H9 (cell line): ENCODE measurements at regions not wholly inside any gene's neighbourhood (a gene's known extent, or its start where the extent isn't known, plus 50 kb on each side); places are given as distances from the start of the nearest gene placed in this dataset.

ENCODE experiments used
- DNase-seq: peaks from one replicate; pipeline ENCODE4 v3.0.0-alpha.2; 2017
- H2AFZ ChIP-seq: one replicate; pipeline ENCODE4 v1.6.1; 2013; ENCODE audit warnings: mild to moderate bottlenecking, low read length, control low read depth, moderate library complexity
- H2AK5ac ChIP-seq: 2 replicates; pipeline ENCODE4 v1.6.1; 2013; ENCODE audit warnings: low read length, control low read depth, mixed read lengths; ENCODE audit not compliant: insufficient read length
- H2BK120ac ChIP-seq: one replicate; pipeline ENCODE4 v1.6.1; 2013; ENCODE audit warnings: low read depth, mild to moderate bottlenecking, low read length, control low read depth, inconsistent platforms; ENCODE audit not compliant: poor library complexity, severe bottlenecking
- H2BK12ac ChIP-seq: 2 replicates; pipeline ENCODE4 v1.6.1; 2013; ENCODE audit warnings: low read length, control low read depth, mixed read lengths, low read depth; ENCODE audit not compliant: insufficient read length
- H2BK15ac ChIP-seq: 2 replicates; pipeline ENCODE4 v1.6.1; 2013; ENCODE audit warnings: low read depth, low read length, control low read depth
- H2BK20ac ChIP-seq: one replicate; pipeline ENCODE4 v1.6.1; 2013; ENCODE audit warnings: low read depth, mild to moderate bottlenecking, low read length, control low read depth, inconsistent platforms; ENCODE audit not compliant: poor library complexity, severe bottlenecking
- H2BK5ac ChIP-seq: 2 replicates; pipeline ENCODE4 v1.6.1; 2013; ENCODE audit warnings: low read length, control low read depth, mixed read lengths; ENCODE audit not compliant: insufficient read length
- H3K14ac ChIP-seq: 2 replicates; pipeline ENCODE4 v1.6.1; 2013; ENCODE audit warnings: low read length, control low read depth; ENCODE audit not compliant: insufficient read depth
- H3K18ac ChIP-seq: 2 replicates; pipeline ENCODE4 v1.6.1; 2013; ENCODE audit warnings: low read depth, mild to moderate bottlenecking, mixed read lengths, low read length, control low read depth; ENCODE audit not compliant: insufficient read length
- H3K23ac ChIP-seq: 2 replicates; pipeline ENCODE4 v1.6.1; 2013; ENCODE audit warnings: low read length, control low read depth, mixed read lengths, low read depth; ENCODE audit not compliant: insufficient read length
- H3K23me2 ChIP-seq: 2 replicates; pipeline ENCODE4 v1.6.1; 2013; ENCODE audit warnings: low read depth, mild to moderate bottlenecking, mixed read lengths, low read length, control low read depth; ENCODE audit not compliant: insufficient read length, poor library complexity, severe bottlenecking
- H3K27ac ChIP-seq: 2 replicates; pipeline ENCODE4 v1.5.1; 2013; ENCODE audit warnings: low read length, control low read depth, mixed read lengths, low read depth; ENCODE audit not compliant: insufficient read length
- H3K27me3 ChIP-seq: 2 replicates; pipeline ENCODE4 v1.6.1; 2013; ENCODE audit warnings: low read length, control low read depth, inconsistent platforms; ENCODE audit not compliant: insufficient read depth
- H3K4ac ChIP-seq: 2 replicates; pipeline ENCODE4 v1.6.1; 2013; ENCODE audit warnings: low read depth, mild to moderate bottlenecking, control low read depth, inconsistent platforms, low read length, moderate library complexity
- H3K4me1 ChIP-seq: 2 replicates; pipeline ENCODE4 v1.6.1; 2013; ENCODE audit warnings: low read length, control low read depth, inconsistent platforms; ENCODE audit not compliant: insufficient read depth
- H3K4me2 ChIP-seq: 2 replicates; pipeline ENCODE4 v1.6.1; 2013; ENCODE audit warnings: low read length, control low read depth, mixed read lengths; ENCODE audit not compliant: insufficient read length, insufficient read depth
- H3K56ac ChIP-seq: 2 replicates; pipeline ENCODE4 v1.6.1; 2013; ENCODE audit warnings: low read depth, mild to moderate bottlenecking, mixed read lengths, low read length, control low read depth; ENCODE audit not compliant: insufficient read length
- H3K79me1 ChIP-seq: 2 replicates; pipeline ENCODE4 v1.6.1; 2013; ENCODE audit warnings: low read depth, mild to moderate bottlenecking, moderate library complexity, low read length, control low read depth, inconsistent platforms; ENCODE audit not compliant: insufficient read depth, poor library complexity, severe bottlenecking
- H3K79me2 ChIP-seq: 2 replicates; pipeline ENCODE4 v1.6.1; 2013; ENCODE audit warnings: low read length, control low read depth, inconsistent platforms; ENCODE audit not compliant: insufficient read depth
- H3K9ac ChIP-seq: 2 replicates; pipeline ENCODE4 v1.6.1; 2013; ENCODE audit warnings: low read length, control low read depth, mixed read lengths; ENCODE audit not compliant: insufficient read length; ENCODE audit errors: extremely low read depth
- H3K9me3 ChIP-seq: one replicate; pipeline ENCODE4 v1.6.1; 2013; ENCODE audit warnings: low read depth, low read length, inconsistent platforms; ENCODE audit not compliant: control insufficient read depth
- H3T11ph ChIP-seq: one replicate; pipeline ENCODE4 v1.6.1; 2013; ENCODE audit warnings: mild to moderate bottlenecking, low read length, control low read depth, inconsistent platforms
- H4K20me1 ChIP-seq: one replicate; pipeline ENCODE4 v1.6.1; 2013; ENCODE audit not compliant: control insufficient read depth, insufficient read length, insufficient read depth
- H4K5ac ChIP-seq: 2 replicates; pipeline ENCODE4 v1.6.1; 2013; ENCODE audit warnings: low read depth, mild to moderate bottlenecking, mixed read lengths, low read length, control low read depth; ENCODE audit not compliant: insufficient read length
- H4K8ac ChIP-seq: replicated peaks from 2 replicates; pipeline ENCODE4 v1.6.1; 2013; ENCODE audit warnings: low read length, control low read depth, mixed read lengths, low read depth; ENCODE audit not compliant: insufficient read length
- H4K91ac ChIP-seq: 2 replicates; pipeline ENCODE4 v1.6.1; 2013; ENCODE audit warnings: low read depth, mild to moderate bottlenecking, moderate library complexity, mixed read lengths, low read length, control low read depth; ENCODE audit not compliant: insufficient read length
- H3K27ac Mint-ChIP-seq, 3 experiments: 2 replicates in 2 of 3; 3 replicates in 1 of 3; pipeline ENCODE4 v1.8.0; 2020 to 2021; ENCODE audit warnings: mixed read lengths in 3 of 3, mild to moderate bottlenecking in 1 of 3, moderate library complexity in 1 of 3
- H3K27me3 Mint-ChIP-seq: 2 replicates; pipeline ENCODE4 v1.8.0; 2021; ENCODE audit warnings: low read depth, mild to moderate bottlenecking, moderate library complexity, mixed read lengths
- H3K36me3 Mint-ChIP-seq, 3 experiments: 2 replicates in 2 of 3; 3 replicates in 1 of 3; pipeline ENCODE4 v1.8.0; 2020 to 2021; ENCODE audit warnings: low read depth in 3 of 3, mixed read lengths in 3 of 3; ENCODE audit not compliant: insufficient read depth in 1 of 3
- H3K4me1 Mint-ChIP-seq, 2 experiments: 2 replicates each; pipeline ENCODE4 v1.8.0; 2020; ENCODE audit warnings: mixed read lengths in 2 of 2
- H3K4me3 Mint-ChIP-seq, 2 experiments: 2 replicates in 1 of 2; 3 replicates in 1 of 2; pipeline ENCODE4 v1.8.0; 2020 to 2021; ENCODE audit warnings: mild to moderate bottlenecking in 2 of 2, mixed read lengths in 2 of 2, moderate library complexity in 1 of 2
- H3K9me3 Mint-ChIP-seq, 2 experiments: 2 replicates in 1 of 2; 3 replicates in 1 of 2; pipeline ENCODE4 v1.8.0; 2020; ENCODE audit warnings: mild to moderate bottlenecking in 2 of 2, mixed read lengths in 2 of 2, moderate library complexity in 1 of 2
- CTCF ChIP-seq: fragments of 200-600 bp; sonication (generic); conservative IDR thresholded peaks from 3 replicates; pipeline ENCODE4 v1.8.0; 2021; ENCODE audit warnings: antibody characterized with exemption, mild to moderate bottlenecking
- WGBS: extraction: QIAGEN DNeasy Blood & Tissue Kit; methylation state at CpG from one replicate; pipeline ENCODE4 v1.1.7; 2013; ENCODE audit warnings: missing lambda C conversion rate, low lambda C conversion rate, mixed read lengths; ENCODE audit not compliant: insufficient read length; ENCODE audit errors: extremely low coverage; 5-methylcytosine and 5-hydroxymethylcytosine counted together

GRCh38 chr1:5693568-5693967 is 298.7 kb downstream of the NPHP4 start:
- no peaks in the 10 kb centered on the region for H3K4me1 ChIP-seq
- H2BK20ac ChIP-seq: no peak overlapping the region
- Mint-ChIP-seq H3K4me3 (no peak overlapping the region), H3K4me1 (peaks cover 21 to 22% of the 10 kb centered on the region in 2 experiments), H3K27ac (no peak overlapping the region), H3K9me3 (no peaks in the 10 kb centered on the region), H3K27me3 (peaks cover 5% of the 10 kb centered on the region), H3K36me3 (no peaks in the 10 kb centered on the region; a peak in 1 of 7 replicates)
- H2AFZ ChIP-seq: no peak overlapping the region
- no peak overlapping the region for H2BK120ac ChIP-seq
- no peak overlapping the region for H3T11ph ChIP-seq
- no peaks in the 10 kb centered on the region for H3K23me2 ChIP-seq
- H3K9ac ChIP-seq: no peak overlapping the region
- H2BK12ac ChIP-seq: no peak overlapping the region
- no peak overlapping the region for H4K5ac ChIP-seq
- H3K18ac ChIP-seq: no peak overlapping the region
- no peaks in the 10 kb centered on the region for H3K79me1 ChIP-seq
- H2BK5ac ChIP-seq: no peak overlapping the region
- no peak overlapping the region for H4K91ac ChIP-seq
- no peaks in the 10 kb centered on the region for H3K79me2 ChIP-seq
- whole genome bisulfite sequencing: no CpG with 5 or more reads among the region's 9 CpGs
- no peaks in the 10 kb centered on the region for H3K9me3 ChIP-seq
- no peak for DNase-seq
- H3K4ac ChIP-seq: no peak overlapping the region
- TF ChIP-seq CTCF: no peak
- no peak overlapping the region for H2AK5ac ChIP-seq
- H3K23ac ChIP-seq: no peak overlapping the region
- no peaks in the 10 kb centered on the region for H3K27me3 ChIP-seq
- no peak overlapping the region for H3K4me2 ChIP-seq
- no peak overlapping the region for H4K8ac ChIP-seq
- no peaks in the 10 kb centered on the region for H4K20me1 ChIP-seq
- H3K14ac ChIP-seq: no peak overlapping the region
- H3K56ac ChIP-seq: no peak overlapping the region
- no peak overlapping the region for H3K27ac ChIP-seq
- no peak overlapping the region for H2BK15ac ChIP-seq
